ENCODE measurements at regions not wholly inside any gene's neighbourhood (a gene's known extent, or its start where the extent isn't known, plus 50 kb on each side); places are given as distances from the start of the nearest gene placed in this dataset.

GRCh38 chr5:58199087-58199486 lies 260.8 kb downstream of the PLK2 start:
- TF ChIP-seq ZFX (IDR thresholded peaks at IDR 0.05; ENCODE audit: borderline replicate concordance): no peak
- TF ChIP-seq, protein P1, sequence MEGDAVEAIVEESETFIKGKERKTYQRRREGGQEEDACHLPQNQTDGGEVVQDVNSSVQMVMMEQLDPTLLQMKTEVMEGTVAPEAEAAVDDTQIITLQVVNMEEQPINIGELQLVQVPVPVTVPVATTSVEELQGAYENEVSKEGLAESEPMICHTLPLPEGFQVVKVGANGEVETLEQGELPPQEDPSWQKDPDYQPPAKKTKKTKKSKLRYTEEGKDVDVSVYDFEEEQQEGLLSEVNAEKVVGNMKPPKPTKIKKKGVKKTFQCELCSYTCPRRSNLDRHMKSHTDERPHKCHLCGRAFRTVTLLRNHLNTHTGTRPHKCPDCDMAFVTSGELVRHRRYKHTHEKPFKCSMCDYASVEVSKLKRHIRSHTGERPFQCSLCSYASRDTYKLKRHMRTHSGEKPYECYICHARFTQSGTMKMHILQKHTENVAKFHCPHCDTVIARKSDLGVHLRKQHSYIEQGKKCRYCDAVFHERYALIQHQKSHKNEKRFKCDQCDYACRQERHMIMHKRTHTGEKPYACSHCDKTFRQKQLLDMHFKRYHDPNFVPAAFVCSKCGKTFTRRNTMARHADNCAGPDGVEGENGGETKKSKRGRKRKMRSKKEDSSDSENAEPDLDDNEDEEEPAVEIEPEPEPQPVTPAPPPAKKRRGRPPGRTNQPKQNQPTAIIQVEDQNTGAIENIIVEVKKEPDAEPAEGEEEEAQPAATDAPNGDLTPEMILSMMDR (IDR thresholded peaks at IDR 0.05): no peak
- H3K27ac ChIP-seq: no peak overlapping the region

GRCh38 chr5:58198330-58198729 lies 261.6 kb downstream of the PLK2 start:
- no peak for TF ChIP-seq ZFX (IDR thresholded peaks at IDR 0.05; ENCODE audit: borderline replicate concordance)
- TF ChIP-seq, protein P1 (IDR thresholded peaks at IDR 0.05): no peak
- H3K27ac ChIP-seq: no peak overlapping the region

DNA sequence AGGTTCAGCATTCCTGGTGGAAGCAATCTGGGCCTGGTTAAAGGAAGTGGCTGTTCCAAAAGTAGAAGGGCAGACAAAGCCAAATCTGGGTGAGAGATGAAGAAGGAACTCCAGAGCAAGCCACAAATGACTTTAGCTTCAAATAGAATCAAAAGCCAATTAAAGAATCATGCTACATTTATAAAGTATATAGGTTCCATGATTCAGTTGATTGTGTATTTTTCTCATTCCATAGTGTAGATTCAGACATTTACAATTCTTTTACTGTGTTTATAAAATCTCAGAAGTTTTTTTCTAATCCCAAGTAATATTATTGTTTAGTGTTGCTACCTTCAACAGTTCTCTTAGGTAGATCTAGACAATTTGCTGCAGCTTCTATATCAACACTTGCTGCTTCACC lies 262.0 kb downstream of the PLK2 start:
- TF ChIP-seq, protein P1 (IDR thresholded peaks at IDR 0.05): no peak
- no peak for TF ChIP-seq ZFX (IDR thresholded peaks at IDR 0.05; ENCODE audit: borderline replicate concordance)

DNA sequence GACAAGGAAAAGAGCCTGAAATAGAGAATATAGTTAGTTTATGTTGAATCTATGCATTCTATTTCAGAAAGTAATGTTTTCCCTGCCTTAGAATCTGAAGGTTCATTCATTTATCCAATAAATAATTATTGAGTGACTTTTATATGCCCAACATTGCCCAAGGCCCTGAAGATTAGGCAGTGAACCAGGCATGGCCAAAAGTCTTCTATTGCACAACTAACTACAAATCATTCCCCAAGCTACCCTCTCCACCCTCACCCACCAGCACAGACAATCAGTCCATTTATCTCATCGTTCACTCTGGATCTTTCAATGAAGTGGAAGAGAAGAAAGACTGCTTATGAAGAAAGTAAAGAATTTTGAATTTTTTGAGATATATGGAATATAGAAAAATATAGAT lies 268.4 kb downstream of the PLK2 start:
- no peak overlapping the region for H3K27ac ChIP-seq
- TF ChIP-seq ZFX (IDR thresholded peaks at IDR 0.05; ENCODE audit: borderline replicate concordance): no peak
- TF ChIP-seq, protein P1 (IDR thresholded peaks at IDR 0.05): no peak

More for the DNA sequence above, 262.0 kb downstream of the PLK2 start:
- no peak overlapping the region for H3K27ac ChIP-seq

DNA sequence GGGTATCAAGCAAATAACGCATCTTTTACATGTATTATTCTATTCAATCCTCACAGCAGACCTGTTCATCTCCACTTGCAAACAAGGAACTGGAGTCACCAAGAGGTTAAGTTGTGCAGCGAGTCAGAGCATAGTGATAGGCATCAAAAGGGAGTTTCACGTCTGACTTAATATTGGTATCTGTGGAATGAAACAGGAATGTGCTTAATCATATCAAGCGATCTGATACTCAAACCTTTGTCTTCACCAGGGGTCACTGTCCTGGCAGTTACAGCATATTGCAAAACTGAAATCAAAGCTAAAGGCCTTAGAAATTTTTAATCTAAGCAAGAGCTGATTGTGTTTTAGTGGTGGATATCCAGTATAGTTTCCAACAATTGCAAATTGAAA lies 271.6 kb downstream of the PLK2 start:
- no peak overlapping the region for H3K27ac ChIP-seq
- TF ChIP-seq, protein P1 (IDR thresholded peaks at IDR 0.05): no peak
- TF ChIP-seq ZFX (IDR thresholded peaks at IDR 0.05; ENCODE audit: borderline replicate concordance): no peak

- TF ChIP-seq ZFX (IDR thresholded peaks at IDR 0.05; ENCODE audit: borderline replicate concordance): no peak
- TF ChIP-seq, protein P1 (IDR thresholded peaks at IDR 0.05): no peak
- H3K27ac ChIP-seq: no peak overlapping the region
Observed at GRCh38 chr5:58187432-58188261, 272.2 kb downstream of the PLK2 start.

DNA sequence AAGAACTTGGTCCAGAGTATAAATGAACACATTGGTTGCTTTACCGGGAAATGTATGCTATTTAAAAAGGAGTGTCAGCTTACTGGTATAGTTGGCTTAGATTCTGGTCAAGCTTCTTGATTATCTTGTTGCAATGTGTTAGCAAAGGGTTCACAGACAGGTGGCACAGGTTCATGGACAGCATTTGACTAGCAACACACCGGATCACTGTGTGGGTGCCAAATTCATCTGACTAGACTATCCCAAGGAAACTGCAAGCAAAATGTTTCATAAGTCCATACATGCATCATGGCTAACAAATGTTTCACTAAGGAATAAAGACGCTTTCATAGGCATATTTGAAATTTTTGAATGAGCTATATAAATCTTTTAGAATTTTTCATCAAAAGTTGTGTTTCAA lies 274.1 kb downstream of the PLK2 start:
- TF ChIP-seq, protein P1 (IDR thresholded peaks at IDR 0.05): no peak
- no peak for TF ChIP-seq ZFX (IDR thresholded peaks at IDR 0.05; ENCODE audit: borderline replicate concordance)
- no peak overlapping the region for H3K27ac ChIP-seq

Data from 22Rv1 (cell line).